D721Med (cell line): ENCODE measurements at regions not wholly inside any gene's neighbourhood (a gene's known extent, or its start where the extent isn't known, plus 50 kb on each side); places are given as distances from the start of the nearest gene placed in this dataset.

Source experiments
- DNase-seq: peaks from one replicate; pipeline ENCODE4 v3.0.0; 2011; ENCODE audit warnings: low spot score; ENCODE audit not compliant: insufficient read length
- FAIRE-seq: peaks from 2 replicates; lab custom pipeline; 2011; peaks lifted over from hg19 to GRCh38; lab: Jason Lieb, UNC
- TF ChIP-seq, protein P1 (sequence below): IDR thresholded peaks from 2 replicates; pipeline ENCODE4 v1.5.1; 2012; ENCODE audit warnings: mild to moderate bottlenecking, control low read depth; ENCODE audit not compliant: insufficient read depth; ENCODE audit errors: missing control alignments

DNA sequence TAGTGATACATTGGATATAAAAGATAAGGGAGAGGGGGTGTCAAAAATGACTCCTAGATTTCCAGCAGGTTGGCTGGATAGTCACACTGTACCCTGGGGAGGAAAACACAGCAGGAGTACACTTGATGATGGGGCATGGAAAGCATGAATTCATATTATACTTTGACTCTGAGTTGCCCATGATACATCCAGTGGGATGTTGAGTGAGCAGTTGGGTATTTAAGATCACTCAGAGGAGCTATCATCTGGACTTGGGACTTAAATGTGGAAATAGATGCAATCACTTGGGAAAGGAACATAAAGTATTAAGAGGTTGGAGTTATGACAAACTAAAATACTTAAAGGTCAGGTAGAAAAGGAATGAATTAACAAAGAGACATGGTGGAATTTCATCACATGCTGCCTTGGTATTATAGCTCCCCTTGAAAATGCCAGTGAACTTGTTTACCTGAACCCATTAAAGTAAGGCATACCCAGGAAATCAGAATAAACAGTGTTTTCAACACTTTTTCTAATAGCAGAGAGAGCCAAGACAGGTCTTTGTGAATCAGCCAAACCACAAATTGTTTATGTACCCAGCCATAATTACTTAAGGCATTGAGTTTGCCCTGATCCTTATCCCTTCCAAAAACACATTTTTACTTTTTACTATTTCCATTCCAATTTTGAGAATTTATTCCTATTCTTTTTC is 49.9 kb upstream of the ABI3BP start:
- TF ChIP-seq, protein P1, sequence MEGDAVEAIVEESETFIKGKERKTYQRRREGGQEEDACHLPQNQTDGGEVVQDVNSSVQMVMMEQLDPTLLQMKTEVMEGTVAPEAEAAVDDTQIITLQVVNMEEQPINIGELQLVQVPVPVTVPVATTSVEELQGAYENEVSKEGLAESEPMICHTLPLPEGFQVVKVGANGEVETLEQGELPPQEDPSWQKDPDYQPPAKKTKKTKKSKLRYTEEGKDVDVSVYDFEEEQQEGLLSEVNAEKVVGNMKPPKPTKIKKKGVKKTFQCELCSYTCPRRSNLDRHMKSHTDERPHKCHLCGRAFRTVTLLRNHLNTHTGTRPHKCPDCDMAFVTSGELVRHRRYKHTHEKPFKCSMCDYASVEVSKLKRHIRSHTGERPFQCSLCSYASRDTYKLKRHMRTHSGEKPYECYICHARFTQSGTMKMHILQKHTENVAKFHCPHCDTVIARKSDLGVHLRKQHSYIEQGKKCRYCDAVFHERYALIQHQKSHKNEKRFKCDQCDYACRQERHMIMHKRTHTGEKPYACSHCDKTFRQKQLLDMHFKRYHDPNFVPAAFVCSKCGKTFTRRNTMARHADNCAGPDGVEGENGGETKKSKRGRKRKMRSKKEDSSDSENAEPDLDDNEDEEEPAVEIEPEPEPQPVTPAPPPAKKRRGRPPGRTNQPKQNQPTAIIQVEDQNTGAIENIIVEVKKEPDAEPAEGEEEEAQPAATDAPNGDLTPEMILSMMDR = no peak
- DNase-seq = no peak
- no peak for FAIRE-seq
